ENCODE measurements at regions not wholly inside any gene's neighbourhood (a gene's known extent, or its start where the extent isn't known, plus 50 kb on each side); places are given as distances from the start of the nearest gene placed in this dataset.
A peak's percentile ranks its signal among the peaks of the same experiment; 100 is the strongest.

DNA sequence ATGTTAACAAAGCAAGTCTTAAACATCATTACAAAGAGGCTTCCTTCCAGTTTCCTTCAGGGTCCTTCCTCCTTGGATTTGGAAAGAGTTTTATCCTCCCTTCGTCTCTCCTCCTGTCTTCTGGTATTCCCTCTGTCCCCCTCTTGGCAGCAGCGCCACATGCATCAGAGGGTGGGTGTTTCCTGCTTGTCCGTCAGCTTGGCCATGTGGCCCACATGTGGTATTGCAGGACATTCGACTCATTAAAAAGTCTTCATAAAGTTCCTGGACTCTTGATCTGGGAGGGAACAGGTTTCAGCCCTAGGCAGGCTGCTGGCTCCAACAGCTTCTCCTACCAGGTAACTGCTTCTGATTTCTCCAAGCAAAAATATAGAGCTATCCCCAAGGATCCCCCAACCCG is 189.8 kb downstream of the CSNK2A3 start:
- DNase-seq (ENCODE audit: low spot score) = peak; percentile 23
- no peaks in the 10 kb centered on the region for H3K36me3 Mint-ChIP-seq
- Histone ChIP-seq H3K27me3 (no peaks in the 10 kb centered on the region), H2AFZ (replicated peaks) (no peak overlapping the region), H3K9me3 (ENCODE audit: low read depth) (no peaks in the 10 kb centered on the region), H3K27ac (no peak overlapping the region), H3K36me3 (no peaks in the 10 kb centered on the region), H3K4me2 (no peak overlapping the region), H3F3A (ENCODE audit: low read depth) (no peaks in the 10 kb centered on the region), H3K79me2 (ENCODE audit: low read depth) (no peaks in the 10 kb centered on the region), H4K20me1 (ENCODE audit: low read depth) (no peaks in the 10 kb centered on the region), H3K4me1 (no peaks in the 10 kb centered on the region), H3K9ac (no peak overlapping the region), H3K4me3 (no peak overlapping the region)
- peaks cover 5% of the 10 kb centered on the region for H3K27me3 Mint-ChIP-seq (ENCODE audit: insufficient read depth, low read depth)
- no peak overlapping the region for H3K4me3 Mint-ChIP-seq
- TF ChIP-seq EZH2 (IDR thresholded peaks at IDR 0.05) (no peak), EZH2phosphoT487 (IDR thresholded peaks at IDR 0.05) (no peak), CTCF (IDR thresholded peaks at IDR 0.05) (peak; percentile 28)
- H3K4me1 Mint-ChIP-seq = peaks cover 2% of the 10 kb centered on the region
- peaks cover 6% of the 10 kb centered on the region for H3K9me3 Mint-ChIP-seq
- no peak overlapping the region for H3K27ac Mint-ChIP-seq

DNA sequence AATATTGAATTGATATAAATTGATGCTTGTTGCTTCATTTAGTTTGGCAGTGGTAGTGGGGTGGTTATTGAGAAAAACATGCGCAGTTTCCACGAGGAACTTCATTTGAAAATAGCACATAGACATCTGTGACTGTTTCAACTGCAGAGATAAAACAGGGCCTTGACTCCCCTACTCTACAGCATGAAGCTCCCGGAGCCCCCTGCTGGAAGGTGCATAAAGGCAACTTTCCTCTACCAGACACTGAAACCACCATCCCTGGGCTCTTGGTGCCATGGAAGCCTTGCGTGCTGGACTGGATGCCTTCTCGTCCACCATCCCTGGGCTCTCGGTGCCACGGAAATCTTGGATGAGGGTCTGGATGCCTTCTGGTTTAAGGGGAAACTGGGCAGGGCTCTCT is 195.9 kb downstream of the CSNK2A3 start:
- H2AFZ ChIP-seq (replicated peaks) = no peak overlapping the region
- H3K4me1 Mint-ChIP-seq = peaks cover 8% of the 10 kb centered on the region
- no peak overlapping the region for H3K9ac ChIP-seq
- no peak overlapping the region for H3K4me2 ChIP-seq
- no peak overlapping the region for H3K4me3 ChIP-seq
- TF ChIP-seq EZH2 (IDR thresholded peaks at IDR 0.05) (no peak), EZH2phosphoT487 (IDR thresholded peaks at IDR 0.05) (no peak), CTCF (IDR thresholded peaks at IDR 0.05) (peak; percentile 55)
- H3K9me3 ChIP-seq (ENCODE audit: low read depth) = no peaks in the 10 kb centered on the region
- no peaks in the 10 kb centered on the region for H3F3A ChIP-seq (ENCODE audit: low read depth)
- no peaks in the 10 kb centered on the region for H3K36me3 Mint-ChIP-seq
- H3K27ac ChIP-seq = no peak overlapping the region
- no peaks in the 10 kb centered on the region for H3K79me2 ChIP-seq (ENCODE audit: low read depth)
- peaks cover 3% of the 10 kb centered on the region for H3K27me3 Mint-ChIP-seq (ENCODE audit: insufficient read depth, low read depth)
- DNase-seq (ENCODE audit: low spot score) = peak; percentile 73
- no peaks in the 10 kb centered on the region for H3K36me3 ChIP-seq
- peaks cover 6% of the 10 kb centered on the region for H3K9me3 Mint-ChIP-seq
- H3K4me1 ChIP-seq = no peaks in the 10 kb centered on the region
- no peak overlapping the region for H3K27ac Mint-ChIP-seq
- H3K27me3 ChIP-seq = no peaks in the 10 kb centered on the region
- no peak overlapping the region for H3K4me3 Mint-ChIP-seq
- H4K20me1 ChIP-seq (ENCODE audit: low read depth) = no peaks in the 10 kb centered on the region

- TF ChIP-seq EZH2phosphoT487 (IDR thresholded peaks at IDR 0.05) = no peak
- peak; percentile 82 for TF ChIP-seq CTCF (IDR thresholded peaks at IDR 0.05)
- H3K27ac ChIP-seq = no peak overlapping the region
- DNase-seq (ENCODE audit: low spot score) = peak; percentile 56
- H3K79me2 ChIP-seq (ENCODE audit: low read depth) = no peaks in the 10 kb centered on the region
- H3K4me1 Mint-ChIP-seq = peaks cover 8% of the 10 kb centered on the region
- H3K27me3 ChIP-seq = no peaks in the 10 kb centered on the region
- no peak overlapping the region for H3K27ac Mint-ChIP-seq
- no peak overlapping the region for H3K4me2 ChIP-seq
- no peaks in the 10 kb centered on the region for H3K36me3 ChIP-seq
- peaks cover 5% of the 10 kb centered on the region for H3K27me3 Mint-ChIP-seq (ENCODE audit: insufficient read depth, low read depth)
- H2AFZ ChIP-seq (replicated peaks) = peak overlapping the region; percentile 37
- H3F3A ChIP-seq (ENCODE audit: low read depth) = no peaks in the 10 kb centered on the region
- H3K4me1 ChIP-seq = no peaks in the 10 kb centered on the region
- no peak overlapping the region for H3K4me3 Mint-ChIP-seq
- H3K9me3 ChIP-seq (ENCODE audit: low read depth) = no peaks in the 10 kb centered on the region
- no peak overlapping the region for H3K9ac ChIP-seq
- no peaks in the 10 kb centered on the region for H4K20me1 ChIP-seq (ENCODE audit: low read depth)
- no peaks in the 10 kb centered on the region for H3K36me3 Mint-ChIP-seq
- peaks cover 2% of the 10 kb centered on the region for H3K9me3 Mint-ChIP-seq
- no peak overlapping the region for H3K4me3 ChIP-seq
These were observed 196.9 kb downstream of the CSNK2A3 start for GRCh38 chr11:11155962-11156815.
